ENCODE measurements at regions not wholly inside any gene's neighbourhood (a gene's known extent, or its start where the extent isn't known, plus 50 kb on each side); places are given as distances from the start of the nearest gene placed in this dataset.

- H3K9me3 ChIP-seq (ENCODE audit: low read depth), result no peaks in the 10 kb centered on the region
- TF ChIP-seq CTCF (IDR thresholded peaks at IDR 0.05; ENCODE audit: low read depth, low read length), result no peak
- DNase-seq (ENCODE audit: low read depth in 1 of 2, low spot score in 1 of 2), result no peak
Measured at GRCh38 chr16:11401161-11402050, 56.1 kb downstream of the RMI2 start.

GRCh38 chr16:11402051-11402744, 56.9 kb downstream of the RMI2 start:
- TF ChIP-seq CTCF (IDR thresholded peaks at IDR 0.05; ENCODE audit: low read depth, low read length), result no peak
- Histone ChIP-seq H3K27ac (no peak overlapping the region), H3K9me3 (ENCODE audit: low read depth) (no peaks in the 10 kb centered on the region), H3K36me3 (no peaks in the 10 kb centered on the region), H3K27me3 (no peaks in the 10 kb centered on the region), H3K4me3 (no peak overlapping the region), H3K4me1 (ENCODE audit: low read depth) (no peaks in the 10 kb centered on the region)
- DNase-seq (ENCODE audit: low read depth in 1 of 2, low spot score in 1 of 2), result no peak

More at GRCh38 chr16:11401161-11402050, 56.1 kb downstream of the RMI2 start:
- H3K4me1 ChIP-seq (ENCODE audit: low read depth), result no peaks in the 10 kb centered on the region
- H3K4me3 ChIP-seq, result no peak overlapping the region
- H3K27ac ChIP-seq, result no peak overlapping the region
- no peaks in the 10 kb centered on the region for H3K36me3 ChIP-seq
- H3K27me3 ChIP-seq, result no peaks in the 10 kb centered on the region

- no peak for DNase-seq (ENCODE audit: low read depth in 1 of 2, low spot score in 1 of 2)
Measured at GRCh38 chr16:11402745-11403533, 57.7 kb downstream of the RMI2 start.

GRCh38 chr16:11403534-11403795, 58.2 kb downstream of the RMI2 start:
- H3K27ac ChIP-seq, result no peak overlapping the region
- no peak for TF ChIP-seq CTCF (IDR thresholded peaks at IDR 0.05; ENCODE audit: low read depth, low read length)
- no peak for DNase-seq (ENCODE audit: low read depth in 1 of 2, low spot score in 1 of 2)
- no peaks in the 10 kb centered on the region for H3K27me3 ChIP-seq
- no peaks in the 10 kb centered on the region for H3K9me3 ChIP-seq (ENCODE audit: low read depth)
- no peaks in the 10 kb centered on the region for H3K36me3 ChIP-seq
- no peaks in the 10 kb centered on the region for H3K4me1 ChIP-seq (ENCODE audit: low read depth)
- no peak overlapping the region for H3K4me3 ChIP-seq

More at GRCh38 chr16:11402745-11403533, 57.7 kb downstream of the RMI2 start:
- Histone ChIP-seq H3K27me3 (no peaks in the 10 kb centered on the region), H3K4me3 (no peak overlapping the region), H3K27ac (no peak overlapping the region), H3K9me3 (ENCODE audit: low read depth) (no peaks in the 10 kb centered on the region), H3K36me3 (no peaks in the 10 kb centered on the region), H3K4me1 (ENCODE audit: low read depth) (no peaks in the 10 kb centered on the region)
- no peak for TF ChIP-seq CTCF (IDR thresholded peaks at IDR 0.05; ENCODE audit: low read depth, low read length)

- Histone ChIP-seq H3K27ac (no peak overlapping the region), H3K36me3 (no peaks in the 10 kb centered on the region), H3K27me3 (no peaks in the 10 kb centered on the region), H3K4me1 (ENCODE audit: low read depth) (no peaks in the 10 kb centered on the region), H3K4me3 (no peak overlapping the region), H3K9me3 (ENCODE audit: low read depth) (no peaks in the 10 kb centered on the region)
- no peak for DNase-seq (ENCODE audit: low read depth in 1 of 2, low spot score in 1 of 2)
- no peak for TF ChIP-seq CTCF (IDR thresholded peaks at IDR 0.05; ENCODE audit: low read depth, low read length)
Measured at GRCh38 chr16:11403920-11404319, 58.7 kb downstream of the RMI2 start.

All from cardiac muscle cell (in vitro differentiated cells and primary cell).